H54 (cell line): ENCODE measurements at regions not wholly inside any gene's neighbourhood (a gene's known extent, or its start where the extent isn't known, plus 50 kb on each side); places are given as distances from the start of the nearest gene placed in this dataset.

Source experiments
- DNase-seq: peaks from one replicate; pipeline ENCODE4 v3.0.0; 2011; ENCODE audit warnings: low spot score, mixed read lengths; ENCODE audit not compliant: insufficient read length
- FAIRE-seq: peaks from 3 replicates; lab custom pipeline; 2011; peaks lifted over from hg19 to GRCh38; lab: Jason Lieb, UNC
- POLR2A ChIP-seq: IDR thresholded peaks from 2 replicates; pipeline ENCODE4 v1.6.1; 2011; ENCODE audit warnings: low read depth, mild to moderate bottlenecking, low read length

GRCh38 chr1:195956845-195957244 is 651.4 kb downstream of the KCNT2 start:
- no peak for TF ChIP-seq POLR2A
- FAIRE-seq (no peak), DNase-seq (no peak)

- FAIRE-seq, result no peak
- TF ChIP-seq POLR2A, result no peak
- no peak for DNase-seq
Measured at GRCh38 chr1:195954848-195955247, 653.4 kb downstream of the KCNT2 start.

- no peak for FAIRE-seq
- DNase-seq, result no peak
- no peak for TF ChIP-seq POLR2A
Measured at GRCh38 chr1:195951313-195951712, 656.9 kb downstream of the KCNT2 start.

- FAIRE-seq (no peak), DNase-seq (no peak)
- TF ChIP-seq POLR2A, result no peak
Measured at GRCh38 chr1:195948123-195948895, 659.9 kb downstream of the KCNT2 start.

- DNase-seq (no peak), FAIRE-seq (no peak)
- TF ChIP-seq POLR2A, result no peak
Measured at GRCh38 chr1:195946500-195946899, 661.7 kb downstream of the KCNT2 start.

- FAIRE-seq (no peak), DNase-seq (no peak)
- no peak for TF ChIP-seq POLR2A
Measured at GRCh38 chr1:195941795-195942194, 666.4 kb downstream of the KCNT2 start.

- no peak for FAIRE-seq
- DNase-seq, result no peak
- TF ChIP-seq POLR2A, result no peak
Measured at GRCh38 chr1:195941314-195941713, 666.9 kb downstream of the KCNT2 start.

- no peak for DNase-seq
- FAIRE-seq, result no peak
- no peak for TF ChIP-seq POLR2A
Measured at GRCh38 chr1:195939844-195940243, 668.4 kb downstream of the KCNT2 start.

- TF ChIP-seq POLR2A, result no peak
- FAIRE-seq (no peak), DNase-seq (no peak)
Measured at GRCh38 chr1:195934817-195935553, 673.3 kb downstream of the KCNT2 start.

GRCh38 chr1:195933835-195934234 is 674.4 kb downstream of the KCNT2 start:
- DNase-seq, result no peak
- no peak for FAIRE-seq
- no peak for TF ChIP-seq POLR2A

- no peak for DNase-seq
- no peak for FAIRE-seq
Measured at GRCh38 chr1:195915826-195916225, 692.4 kb downstream of the KCNT2 start.

GRCh38 chr1:195909061-195909460 is 699.2 kb downstream of the KCNT2 start:
- FAIRE-seq (no peak), DNase-seq (no peak)
- no peak for TF ChIP-seq POLR2A

More at GRCh38 chr1:195915826-195916225, 692.4 kb downstream of the KCNT2 start:
- TF ChIP-seq POLR2A, result no peak

GRCh38 chr1:195908121-195908520 is 700.1 kb downstream of the KCNT2 start:
- no peak for TF ChIP-seq POLR2A
- DNase-seq, result no peak
- peak; percentile 78 for FAIRE-seq

- TF ChIP-seq POLR2A, result no peak
- DNase-seq (no peak), FAIRE-seq (no peak)
Measured at GRCh38 chr1:195903203-195903602, 705.0 kb downstream of the KCNT2 start.
